ENCODE measurements at regions not wholly inside any gene's neighbourhood (a gene's known extent, or its start where the extent isn't known, plus 50 kb on each side); places are given as distances from the start of the nearest gene placed in this dataset.

- no peak for DNase-seq (ENCODE audit: low spot score)
These were observed 52.1 kb upstream of the TNRC6C start for GRCh38 chr17:77906377-77906871.

GRCh38 chr17:77907497-77908461 lies 50.7 kb upstream of the TNRC6C start:
- DNase-seq (ENCODE audit: low spot score): no peak

DNA sequence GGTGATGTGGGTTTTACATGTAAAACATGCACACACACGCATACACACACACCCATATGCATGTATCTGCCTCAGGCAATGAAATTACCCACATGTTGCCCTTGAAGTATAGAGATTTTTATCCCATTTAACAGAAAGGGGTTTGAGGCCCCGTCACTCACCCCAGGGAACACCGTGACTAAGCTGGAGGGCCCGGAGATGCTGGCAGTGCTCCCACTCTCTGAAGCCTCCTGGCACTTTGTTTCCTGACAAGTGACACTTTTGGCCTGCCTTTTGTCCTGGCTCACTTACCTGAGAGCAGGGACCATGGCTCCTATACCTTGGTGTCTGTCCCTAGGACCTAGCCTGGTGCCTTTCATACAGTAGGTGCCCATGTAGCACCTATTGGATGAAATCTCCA lies 50.0 kb upstream of the TNRC6C start:
- no peak for DNase-seq (ENCODE audit: low spot score)

Data from kidney capillary endothelial cell (primary cell).